ENCODE measurements at regions not wholly inside any gene's neighbourhood (a gene's known extent, or its start where the extent isn't known, plus 50 kb on each side); places are given as distances from the start of the nearest gene placed in this dataset.

DNA sequence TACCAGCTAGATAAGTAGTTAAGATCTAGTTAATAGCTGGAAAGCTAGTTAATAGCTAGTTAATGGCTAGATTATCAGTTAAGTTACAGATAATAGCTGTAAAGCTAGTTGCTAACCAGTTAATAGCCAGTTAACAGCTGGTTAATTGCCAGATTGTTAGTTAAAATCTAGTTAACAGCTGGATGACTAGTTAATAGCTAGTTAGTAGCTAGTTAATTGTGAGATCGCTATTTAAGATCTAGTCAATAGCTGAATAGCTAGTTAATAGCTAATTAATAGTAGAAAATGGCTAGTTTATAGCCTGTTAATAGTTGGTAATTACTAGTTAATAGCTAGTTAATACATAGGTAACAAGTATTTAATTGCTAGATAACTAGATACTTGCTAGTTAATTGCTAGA, 630.5 kb upstream of the CT83 start:
- Histone ChIP-seq H3K36me3 (ENCODE audit: insufficient read depth) (no peaks in the 10 kb centered on the region), H3K4me3 (no peak overlapping the region), H3K9me2 (ENCODE audit: insufficient read depth) (no peaks in the 10 kb centered on the region), H3F3A (replicated peaks; ENCODE audit: low read depth) (peaks cover 36% of the 10 kb centered on the region), H3K4me1 (ENCODE audit: insufficient read depth) (no peaks in the 10 kb centered on the region), H3K27ac (ENCODE audit: low read depth) (no peak overlapping the region), H4K20me1 (replicated peaks; ENCODE audit: insufficient read depth) (no peaks in the 10 kb centered on the region), H2AFZ (no peak overlapping the region), H3K27me3 (ENCODE audit: insufficient read depth) (no peaks in the 10 kb centered on the region), H3K79me2 (replicated peaks; ENCODE audit: insufficient read depth) (no peaks in the 10 kb centered on the region), H3K4me2 (no peak overlapping the region)
- Mint-ChIP-seq H3K9me3 (peaks cover 6% of the 10 kb centered on the region; the same call in 2 of the 3 replicates), H3K27ac (no peak overlapping the region), H3K27me3 (ENCODE audit: insufficient read depth, low read depth, poor library complexity) (no peaks in the 10 kb centered on the region), H3K4me1 (no peaks in the 10 kb centered on the region), H3K4me3 (no peak overlapping the region), H3K36me3 (ENCODE audit: low read depth) (no peaks in the 10 kb centered on the region)
- ATAC-seq = no peak
- DNase-seq (ENCODE audit: low spot score) = no peak
- TF ChIP-seq, protein P1, sequence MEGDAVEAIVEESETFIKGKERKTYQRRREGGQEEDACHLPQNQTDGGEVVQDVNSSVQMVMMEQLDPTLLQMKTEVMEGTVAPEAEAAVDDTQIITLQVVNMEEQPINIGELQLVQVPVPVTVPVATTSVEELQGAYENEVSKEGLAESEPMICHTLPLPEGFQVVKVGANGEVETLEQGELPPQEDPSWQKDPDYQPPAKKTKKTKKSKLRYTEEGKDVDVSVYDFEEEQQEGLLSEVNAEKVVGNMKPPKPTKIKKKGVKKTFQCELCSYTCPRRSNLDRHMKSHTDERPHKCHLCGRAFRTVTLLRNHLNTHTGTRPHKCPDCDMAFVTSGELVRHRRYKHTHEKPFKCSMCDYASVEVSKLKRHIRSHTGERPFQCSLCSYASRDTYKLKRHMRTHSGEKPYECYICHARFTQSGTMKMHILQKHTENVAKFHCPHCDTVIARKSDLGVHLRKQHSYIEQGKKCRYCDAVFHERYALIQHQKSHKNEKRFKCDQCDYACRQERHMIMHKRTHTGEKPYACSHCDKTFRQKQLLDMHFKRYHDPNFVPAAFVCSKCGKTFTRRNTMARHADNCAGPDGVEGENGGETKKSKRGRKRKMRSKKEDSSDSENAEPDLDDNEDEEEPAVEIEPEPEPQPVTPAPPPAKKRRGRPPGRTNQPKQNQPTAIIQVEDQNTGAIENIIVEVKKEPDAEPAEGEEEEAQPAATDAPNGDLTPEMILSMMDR (conservative IDR thresholded peaks at IDR 0.05; ENCODE audit: low read depth in 2 of 2) = no peak
- TF ChIP-seq, protein P2, sequence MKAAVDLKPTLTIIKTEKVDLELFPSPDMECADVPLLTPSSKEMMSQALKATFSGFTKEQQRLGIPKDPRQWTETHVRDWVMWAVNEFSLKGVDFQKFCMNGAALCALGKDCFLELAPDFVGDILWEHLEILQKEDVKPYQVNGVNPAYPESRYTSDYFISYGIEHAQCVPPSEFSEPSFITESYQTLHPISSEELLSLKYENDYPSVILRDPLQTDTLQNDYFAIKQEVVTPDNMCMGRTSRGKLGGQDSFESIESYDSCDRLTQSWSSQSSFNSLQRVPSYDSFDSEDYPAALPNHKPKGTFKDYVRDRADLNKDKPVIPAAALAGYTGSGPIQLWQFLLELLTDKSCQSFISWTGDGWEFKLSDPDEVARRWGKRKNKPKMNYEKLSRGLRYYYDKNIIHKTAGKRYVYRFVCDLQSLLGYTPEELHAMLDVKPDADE (IDR thresholded peaks at IDR 0.05) = no peak
- no peak for TF ChIP-seq NANOG (IDR thresholded peaks at IDR 0.05; ENCODE audit: borderline replicate concordance)
- no peak for TF ChIP-seq CREB1 (CRISPR knock-in tag; IDR thresholded peaks at IDR 0.05; ENCODE audit: low read depth)
- no peak for TF ChIP-seq JUNB (IDR thresholded peaks at IDR 0.05; ENCODE audit: unreplicated experiment)
- TF ChIP-seq, protein P3, sequence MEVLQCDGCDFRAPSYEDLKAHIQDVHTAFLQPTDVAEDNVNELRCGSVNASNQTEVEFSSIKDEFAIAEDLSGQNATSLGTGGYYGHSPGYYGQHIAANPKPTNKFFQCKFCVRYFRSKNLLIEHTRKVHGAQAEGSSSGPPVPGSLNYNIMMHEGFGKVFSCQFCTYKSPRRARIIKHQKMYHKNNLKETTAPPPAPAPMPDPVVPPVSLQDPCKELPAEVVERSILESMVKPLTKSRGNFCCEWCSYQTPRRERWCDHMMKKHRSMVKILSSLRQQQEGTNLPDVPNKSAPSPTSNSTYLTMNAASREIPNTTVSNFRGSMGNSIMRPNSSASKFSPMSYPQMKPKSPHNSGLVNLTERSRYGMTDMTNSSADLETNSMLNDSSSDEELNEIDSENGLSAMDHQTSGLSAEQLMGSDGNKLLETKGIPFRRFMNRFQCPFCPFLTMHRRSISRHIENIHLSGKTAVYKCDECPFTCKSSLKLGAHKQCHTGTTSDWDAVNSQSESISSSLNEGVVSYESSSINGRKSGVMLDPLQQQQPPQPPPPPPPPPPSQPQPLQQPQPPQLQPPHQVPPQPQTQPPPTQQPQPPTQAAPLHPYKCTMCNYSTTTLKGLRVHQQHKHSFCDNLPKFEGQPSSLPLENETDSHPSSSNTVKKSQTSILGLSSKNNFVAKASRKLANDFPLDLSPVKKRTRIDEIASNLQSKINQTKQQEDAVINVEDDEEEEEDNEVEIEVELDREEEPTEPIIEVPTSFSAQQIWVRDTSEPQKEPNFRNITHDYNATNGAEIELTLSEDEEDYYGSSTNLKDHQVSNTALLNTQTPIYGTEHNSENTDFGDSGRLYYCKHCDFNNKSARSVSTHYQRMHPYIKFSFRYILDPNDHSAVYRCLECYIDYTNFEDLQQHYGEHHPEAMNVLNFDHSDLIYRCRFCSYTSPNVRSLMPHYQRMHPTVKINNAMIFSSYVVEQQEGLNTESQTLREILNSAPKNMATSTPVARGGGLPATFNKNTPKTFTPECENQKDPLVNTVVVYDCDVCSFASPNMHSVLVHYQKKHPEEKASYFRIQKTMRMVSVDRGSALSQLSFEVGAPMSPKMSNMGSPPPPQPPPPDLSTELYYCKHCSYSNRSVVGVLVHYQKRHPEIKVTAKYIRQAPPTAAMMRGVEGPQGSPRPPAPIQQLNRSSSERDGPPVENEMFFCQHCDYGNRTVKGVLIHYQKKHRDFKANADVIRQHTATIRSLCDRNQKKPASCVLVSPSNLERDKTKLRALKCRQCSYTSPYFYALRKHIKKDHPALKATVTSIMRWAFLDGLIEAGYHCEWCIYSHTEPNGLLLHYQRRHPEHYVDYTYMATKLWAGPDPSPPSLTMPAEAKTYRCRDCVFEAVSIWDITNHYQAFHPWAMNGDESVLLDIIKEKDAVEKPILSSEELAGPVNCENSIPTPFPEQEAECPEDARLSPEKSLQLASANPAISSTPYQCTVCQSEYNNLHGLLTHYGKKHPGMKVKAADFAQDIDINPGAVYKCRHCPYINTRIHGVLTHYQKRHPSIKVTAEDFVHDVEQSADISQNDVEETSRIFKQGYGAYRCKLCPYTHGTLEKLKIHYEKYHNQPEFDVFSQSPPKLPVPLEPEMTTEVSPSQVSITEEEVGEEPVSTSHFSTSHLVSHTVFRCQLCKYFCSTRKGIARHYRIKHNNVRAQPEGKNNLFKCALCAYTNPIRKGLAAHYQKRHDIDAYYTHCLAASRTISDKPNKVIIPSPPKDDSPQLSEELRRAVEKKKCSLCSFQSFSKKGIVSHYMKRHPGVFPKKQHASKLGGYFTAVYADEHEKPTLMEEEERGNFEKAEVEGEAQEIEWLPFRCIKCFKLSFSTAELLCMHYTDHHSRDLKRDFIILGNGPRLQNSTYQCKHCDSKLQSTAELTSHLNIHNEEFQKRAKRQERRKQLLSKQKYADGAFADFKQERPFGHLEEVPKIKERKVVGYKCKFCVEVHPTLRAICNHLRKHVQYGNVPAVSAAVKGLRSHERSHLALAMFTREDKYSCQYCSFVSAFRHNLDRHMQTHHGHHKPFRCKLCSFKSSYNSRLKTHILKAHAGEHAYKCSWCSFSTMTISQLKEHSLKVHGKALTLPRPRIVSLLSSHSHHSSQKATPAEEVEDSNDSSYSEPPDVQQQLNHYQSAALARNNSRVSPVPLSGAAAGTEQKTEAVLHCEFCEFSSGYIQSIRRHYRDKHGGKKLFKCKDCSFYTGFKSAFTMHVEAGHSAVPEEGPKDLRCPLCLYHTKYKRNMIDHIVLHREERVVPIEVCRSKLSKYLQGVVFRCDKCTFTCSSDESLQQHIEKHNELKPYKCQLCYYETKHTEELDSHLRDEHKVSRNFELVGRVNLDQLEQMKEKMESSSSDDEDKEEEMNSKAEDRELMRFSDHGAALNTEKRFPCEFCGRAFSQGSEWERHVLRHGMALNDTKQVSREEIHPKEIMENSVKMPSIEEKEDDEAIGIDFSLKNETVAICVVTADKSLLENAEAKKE (CRISPR knock-in tag; IDR thresholded peaks at IDR 0.05) = no peak
- TF ChIP-seq ZNF114 (CRISPR knock-in tag; IDR thresholded peaks at IDR 0.05) = no peak
- TF ChIP-seq, protein P4, sequence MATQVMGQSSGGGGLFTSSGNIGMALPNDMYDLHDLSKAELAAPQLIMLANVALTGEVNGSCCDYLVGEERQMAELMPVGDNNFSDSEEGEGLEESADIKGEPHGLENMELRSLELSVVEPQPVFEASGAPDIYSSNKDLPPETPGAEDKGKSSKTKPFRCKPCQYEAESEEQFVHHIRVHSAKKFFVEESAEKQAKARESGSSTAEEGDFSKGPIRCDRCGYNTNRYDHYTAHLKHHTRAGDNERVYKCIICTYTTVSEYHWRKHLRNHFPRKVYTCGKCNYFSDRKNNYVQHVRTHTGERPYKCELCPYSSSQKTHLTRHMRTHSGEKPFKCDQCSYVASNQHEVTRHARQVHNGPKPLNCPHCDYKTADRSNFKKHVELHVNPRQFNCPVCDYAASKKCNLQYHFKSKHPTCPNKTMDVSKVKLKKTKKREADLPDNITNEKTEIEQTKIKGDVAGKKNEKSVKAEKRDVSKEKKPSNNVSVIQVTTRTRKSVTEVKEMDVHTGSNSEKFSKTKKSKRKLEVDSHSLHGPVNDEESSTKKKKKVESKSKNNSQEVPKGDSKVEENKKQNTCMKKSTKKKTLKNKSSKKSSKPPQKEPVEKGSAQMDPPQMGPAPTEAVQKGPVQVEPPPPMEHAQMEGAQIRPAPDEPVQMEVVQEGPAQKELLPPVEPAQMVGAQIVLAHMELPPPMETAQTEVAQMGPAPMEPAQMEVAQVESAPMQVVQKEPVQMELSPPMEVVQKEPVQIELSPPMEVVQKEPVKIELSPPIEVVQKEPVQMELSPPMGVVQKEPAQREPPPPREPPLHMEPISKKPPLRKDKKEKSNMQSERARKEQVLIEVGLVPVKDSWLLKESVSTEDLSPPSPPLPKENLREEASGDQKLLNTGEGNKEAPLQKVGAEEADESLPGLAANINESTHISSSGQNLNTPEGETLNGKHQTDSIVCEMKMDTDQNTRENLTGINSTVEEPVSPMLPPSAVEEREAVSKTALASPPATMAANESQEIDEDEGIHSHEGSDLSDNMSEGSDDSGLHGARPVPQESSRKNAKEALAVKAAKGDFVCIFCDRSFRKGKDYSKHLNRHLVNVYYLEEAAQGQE (IDR thresholded peaks at IDR 0.05; ENCODE audit: unreplicated experiment) = no peak
- TF ChIP-seq EZH2 (IDR thresholded peaks at IDR 0.05; ENCODE audit: low read depth, unreplicated experiment) = no peak
- TF ChIP-seq ZNF331 (CRISPR knock-in tag; IDR thresholded peaks at IDR 0.05; ENCODE audit: low read depth) = no peak
- TF ChIP-seq EZH2phosphoT487 (IDR thresholded peaks at IDR 0.05; ENCODE audit: unreplicated experiment) = no peak
- TF ChIP-seq STAT1 (IDR thresholded peaks at IDR 0.05; ENCODE audit: unreplicated experiment) = no peak
- no peak for TF ChIP-seq POLR2AphosphoS5 (IDR thresholded peaks at IDR 0.05; ENCODE audit: low read depth)
